GM12878 (cell line): ENCODE measurements at regions not wholly inside any gene's neighbourhood (a gene's known extent, or its start where the extent isn't known, plus 50 kb on each side); places are given as distances from the start of the nearest gene placed in this dataset.

ENCODE experiments used
- ASH2L ChIP-seq: fragments of 300-600, 200-600 bp; sonication (generic); IDR thresholded peaks from 2 replicates; pipeline ENCODE4 v1.6.1; 2017; ENCODE audit warnings: low read depth, mild to moderate bottlenecking, borderline replicate concordance
- ATF7 ChIP-seq: fragments of 450-650 bp; IDR thresholded peaks from 2 replicates; pipeline ENCODE4 v1.6.1; 2016; ENCODE audit warnings: low read depth, mild to moderate bottlenecking
- BCL11A ChIP-seq: IDR thresholded peaks from 2 replicates; pipeline ENCODE4 v1.6.1; 2011; ENCODE audit warnings: low read depth, low read length
- GATAD2B ChIP-seq: fragments of 450-650 bp; conservative IDR thresholded peaks from 2 replicates; pipeline ENCODE4 v1.6.1; 2017; ENCODE audit warnings: low read depth, mild to moderate bottlenecking, moderate library complexity
- MYB ChIP-seq: fragments of 150-350 bp; IDR thresholded peaks from 2 replicates; pipeline ENCODE4 v1.6.1; 2014; ENCODE audit warnings: mild to moderate bottlenecking, low read depth, low read length, borderline replicate concordance
- NBN ChIP-seq: fragments of 450-650 bp; IDR thresholded peaks from 2 replicates; pipeline ENCODE4 v1.6.1; 2016
- NR2F1 ChIP-seq: fragments of 450-650 bp; conservative IDR thresholded peaks from 2 replicates; pipeline ENCODE4 v1.6.1; 2017; ENCODE audit warnings: mild to moderate bottlenecking
- POLR2AphosphoS2 ChIP-seq: IDR thresholded peaks from 2 replicates; pipeline ENCODE4 v1.6.1; 2011; ENCODE audit warnings: low read depth, mild to moderate bottlenecking, low read length, improper control_type of control experiment, moderate library complexity
- SREBF1 ChIP-seq: IDR thresholded peaks from 2 replicates; pipeline ENCODE4 v1.6.1; 2012; ENCODE audit warnings: mild to moderate bottlenecking, low read length
- ZBED1 ChIP-seq: IDR thresholded peaks from 2 replicates; pipeline ENCODE4 v1.6.1; 2016; ENCODE audit warnings: borderline replicate concordance
- ZNF274 ChIP-seq: IDR thresholded peaks from one replicate; pipeline ENCODE4 v1.8.0; 2011; ENCODE audit not compliant: insufficient read length, insufficient read depth
- ZSCAN29 ChIP-seq: fragments of 450-650 bp; IDR thresholded peaks from 2 replicates; pipeline ENCODE4 v1.6.1; 2017; ENCODE audit warnings: mild to moderate bottlenecking, moderate library complexity
- TF ChIP-seq, protein P1 (sequence below): fragments of 450-650 bp; IDR thresholded peaks from 2 replicates; pipeline ENCODE4 v1.6.1; 2018; ENCODE audit warnings: borderline replicate concordance, mild to moderate bottlenecking; ENCODE audit not compliant: partially characterized antibody
- TF ChIP-seq, protein P2 (sequence below): fragments of 450-650 bp; formaldehyde crosslinking; IDR thresholded peaks from 2 replicates; pipeline ENCODE4 v1.4.0; 2020; ENCODE audit warnings: mild to moderate bottlenecking, moderate library complexity
- TF ChIP-seq, protein P3 (sequence below): fragments of 450-650 bp; IDR thresholded peaks from 2 replicates; pipeline ENCODE4 v1.6.1; 2017; ENCODE audit warnings: mild to moderate bottlenecking
- TF ChIP-seq, protein P4 (sequence below): IDR thresholded peaks from 2 replicates; pipeline ENCODE4 v1.6.1; 2011; ENCODE audit warnings: low read depth, mild to moderate bottlenecking, low read length, moderate library complexity, borderline replicate concordance; ENCODE audit errors: extremely low read depth
- TF ChIP-seq, protein P5 (sequence below): IDR thresholded peaks from 2 replicates; pipeline ENCODE4 v1.6.1; 2011; ENCODE audit warnings: low read depth, low read length, improper control_type of control experiment, borderline replicate concordance
- TF ChIP-seq, protein P6 (sequence below): fragments of 450-650 bp; IDR thresholded peaks from 2 replicates; pipeline ENCODE4 v1.6.1; 2017; ENCODE audit warnings: mild to moderate bottlenecking, low read depth, inconsistent platforms; ENCODE audit not compliant: poor library complexity, severe bottlenecking

DNA sequence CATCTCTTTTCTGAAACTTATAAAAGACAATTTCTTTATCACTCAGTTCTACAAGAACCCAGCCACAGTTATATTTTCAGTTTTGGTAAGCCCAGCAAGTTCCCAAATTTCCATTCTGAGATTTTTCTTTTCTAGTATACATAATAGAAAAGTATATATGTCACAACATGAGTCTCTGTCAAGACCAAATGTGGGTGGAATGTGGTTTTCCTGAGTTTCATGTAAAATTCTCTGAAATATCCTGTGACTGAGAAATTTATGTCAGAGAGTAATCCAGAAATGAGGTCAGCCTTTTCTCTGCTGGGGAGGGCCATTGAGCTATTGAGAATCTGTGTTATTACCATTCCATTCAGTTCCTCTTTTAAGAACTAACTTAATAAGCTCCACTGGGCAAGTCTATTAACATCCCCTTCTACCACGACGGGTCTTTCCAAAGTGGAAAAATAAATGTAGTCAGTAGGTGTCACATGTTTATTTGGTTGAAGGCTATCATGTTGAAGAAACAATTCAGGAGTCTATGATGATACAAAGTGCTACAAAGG, 100.7 kb upstream of the HMGN3 start (continued):
- no peak for TF ChIP-seq ZSCAN29
- no peak for TF ChIP-seq ASH2L
- TF ChIP-seq GATAD2B: 0 out of 2 replicates have a peak, but pooled peaks have one; percentile 39
- TF ChIP-seq BCL11A: no peak; the same call in 1 of the 2 replicates
- TF ChIP-seq, protein P1, sequence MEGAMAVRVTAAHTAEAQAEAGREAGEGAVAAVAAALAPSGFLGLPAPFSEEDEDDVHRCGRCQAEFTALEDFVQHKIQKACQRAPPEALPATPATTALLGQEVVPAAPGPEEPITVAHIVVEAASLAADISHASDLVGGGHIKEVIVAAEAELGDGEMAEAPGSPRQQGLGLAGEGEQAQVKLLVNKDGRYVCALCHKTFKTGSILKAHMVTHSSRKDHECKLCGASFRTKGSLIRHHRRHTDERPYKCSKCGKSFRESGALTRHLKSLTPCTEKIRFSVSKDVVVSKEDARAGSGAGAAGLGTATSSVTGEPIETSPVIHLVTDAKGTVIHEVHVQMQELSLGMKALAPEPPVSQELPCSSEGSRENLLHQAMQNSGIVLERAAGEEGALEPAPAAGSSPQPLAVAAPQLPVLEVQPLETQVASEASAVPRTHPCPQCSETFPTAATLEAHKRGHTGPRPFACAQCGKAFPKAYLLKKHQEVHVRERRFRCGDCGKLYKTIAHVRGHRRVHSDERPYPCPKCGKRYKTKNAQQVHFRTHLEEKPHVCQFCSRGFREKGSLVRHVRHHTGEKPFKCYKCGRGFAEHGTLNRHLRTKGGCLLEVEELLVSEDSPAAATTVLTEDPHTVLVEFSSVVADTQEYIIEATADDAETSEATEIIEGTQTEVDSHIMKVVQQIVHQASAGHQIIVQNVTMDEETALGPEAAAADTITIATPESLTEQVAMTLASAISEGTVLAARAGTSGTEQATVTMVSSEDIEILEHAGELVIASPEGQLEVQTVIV: no peak
- no peak for TF ChIP-seq POLR2AphosphoS2
- TF ChIP-seq, protein P2, sequence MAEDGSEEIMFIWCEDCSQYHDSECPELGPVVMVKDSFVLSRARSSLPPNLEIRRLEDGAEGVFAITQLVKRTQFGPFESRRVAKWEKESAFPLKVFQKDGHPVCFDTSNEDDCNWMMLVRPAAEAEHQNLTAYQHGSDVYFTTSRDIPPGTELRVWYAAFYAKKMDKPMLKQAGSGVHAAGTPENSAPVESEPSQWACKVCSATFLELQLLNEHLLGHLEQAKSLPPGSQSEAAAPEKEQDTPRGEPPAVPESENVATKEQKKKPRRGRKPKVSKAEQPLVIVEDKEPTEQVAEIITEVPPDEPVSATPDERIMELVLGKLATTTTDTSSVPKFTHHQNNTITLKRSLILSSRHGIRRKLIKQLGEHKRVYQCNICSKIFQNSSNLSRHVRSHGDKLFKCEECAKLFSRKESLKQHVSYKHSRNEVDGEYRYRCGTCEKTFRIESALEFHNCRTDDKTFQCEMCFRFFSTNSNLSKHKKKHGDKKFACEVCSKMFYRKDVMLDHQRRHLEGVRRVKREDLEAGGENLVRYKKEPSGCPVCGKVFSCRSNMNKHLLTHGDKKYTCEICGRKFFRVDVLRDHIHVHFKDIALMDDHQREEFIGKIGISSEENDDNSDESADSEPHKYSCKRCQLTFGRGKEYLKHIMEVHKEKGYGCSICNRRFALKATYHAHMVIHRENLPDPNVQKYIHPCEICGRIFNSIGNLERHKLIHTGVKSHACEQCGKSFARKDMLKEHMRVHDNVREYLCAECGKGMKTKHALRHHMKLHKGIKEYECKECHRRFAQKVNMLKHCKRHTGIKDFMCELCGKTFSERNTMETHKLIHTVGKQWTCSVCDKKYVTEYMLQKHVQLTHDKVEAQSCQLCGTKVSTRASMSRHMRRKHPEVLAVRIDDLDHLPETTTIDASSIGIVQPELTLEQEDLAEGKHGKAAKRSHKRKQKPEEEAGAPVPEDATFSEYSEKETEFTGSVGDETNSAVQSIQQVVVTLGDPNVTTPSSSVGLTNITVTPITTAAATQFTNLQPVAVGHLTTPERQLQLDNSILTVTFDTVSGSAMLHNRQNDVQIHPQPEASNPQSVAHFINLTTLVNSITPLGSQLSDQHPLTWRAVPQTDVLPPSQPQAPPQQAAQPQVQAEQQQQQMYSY (CRISPR knock-in tag): no peak
- TF ChIP-seq MYB: no peak
- TF ChIP-seq, protein P3, sequence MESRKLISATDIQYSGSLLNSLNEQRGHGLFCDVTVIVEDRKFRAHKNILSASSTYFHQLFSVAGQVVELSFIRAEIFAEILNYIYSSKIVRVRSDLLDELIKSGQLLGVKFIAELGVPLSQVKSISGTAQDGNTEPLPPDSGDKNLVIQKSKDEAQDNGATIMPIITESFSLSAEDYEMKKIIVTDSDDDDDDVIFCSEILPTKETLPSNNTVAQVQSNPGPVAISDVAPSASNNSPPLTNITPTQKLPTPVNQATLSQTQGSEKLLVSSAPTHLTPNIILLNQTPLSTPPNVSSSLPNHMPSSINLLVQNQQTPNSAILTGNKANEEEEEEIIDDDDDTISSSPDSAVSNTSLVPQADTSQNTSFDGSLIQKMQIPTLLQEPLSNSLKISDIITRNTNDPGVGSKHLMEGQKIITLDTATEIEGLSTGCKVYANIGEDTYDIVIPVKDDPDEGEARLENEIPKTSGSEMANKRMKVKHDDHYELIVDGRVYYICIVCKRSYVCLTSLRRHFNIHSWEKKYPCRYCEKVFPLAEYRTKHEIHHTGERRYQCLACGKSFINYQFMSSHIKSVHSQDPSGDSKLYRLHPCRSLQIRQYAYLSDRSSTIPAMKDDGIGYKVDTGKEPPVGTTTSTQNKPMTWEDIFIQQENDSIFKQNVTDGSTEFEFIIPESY: no peak
- TF ChIP-seq NR2F1: no peak
- no peak for TF ChIP-seq SREBF1
- peak; percentile 100 for TF ChIP-seq ZBED1
- peak; percentile 94 for TF ChIP-seq ATF7
- no peak for TF ChIP-seq ZNF274
- TF ChIP-seq, protein P4, sequence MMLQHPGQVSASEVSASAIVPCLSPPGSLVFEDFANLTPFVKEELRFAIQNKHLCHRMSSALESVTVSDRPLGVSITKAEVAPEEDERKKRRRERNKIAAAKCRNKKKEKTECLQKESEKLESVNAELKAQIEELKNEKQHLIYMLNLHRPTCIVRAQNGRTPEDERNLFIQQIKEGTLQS: no peak
- TF ChIP-seq, protein P5, sequence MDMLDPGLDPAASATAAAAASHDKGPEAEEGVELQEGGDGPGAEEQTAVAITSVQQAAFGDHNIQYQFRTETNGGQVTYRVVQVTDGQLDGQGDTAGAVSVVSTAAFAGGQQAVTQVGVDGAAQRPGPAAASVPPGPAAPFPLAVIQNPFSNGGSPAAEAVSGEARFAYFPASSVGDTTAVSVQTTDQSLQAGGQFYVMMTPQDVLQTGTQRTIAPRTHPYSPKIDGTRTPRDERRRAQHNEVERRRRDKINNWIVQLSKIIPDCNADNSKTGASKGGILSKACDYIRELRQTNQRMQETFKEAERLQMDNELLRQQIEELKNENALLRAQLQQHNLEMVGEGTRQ: no peak
- TF ChIP-seq NBN: 0 out of 2 replicates have a peak, but pooled peaks have one; percentile 34
- TF ChIP-seq, protein P6, sequence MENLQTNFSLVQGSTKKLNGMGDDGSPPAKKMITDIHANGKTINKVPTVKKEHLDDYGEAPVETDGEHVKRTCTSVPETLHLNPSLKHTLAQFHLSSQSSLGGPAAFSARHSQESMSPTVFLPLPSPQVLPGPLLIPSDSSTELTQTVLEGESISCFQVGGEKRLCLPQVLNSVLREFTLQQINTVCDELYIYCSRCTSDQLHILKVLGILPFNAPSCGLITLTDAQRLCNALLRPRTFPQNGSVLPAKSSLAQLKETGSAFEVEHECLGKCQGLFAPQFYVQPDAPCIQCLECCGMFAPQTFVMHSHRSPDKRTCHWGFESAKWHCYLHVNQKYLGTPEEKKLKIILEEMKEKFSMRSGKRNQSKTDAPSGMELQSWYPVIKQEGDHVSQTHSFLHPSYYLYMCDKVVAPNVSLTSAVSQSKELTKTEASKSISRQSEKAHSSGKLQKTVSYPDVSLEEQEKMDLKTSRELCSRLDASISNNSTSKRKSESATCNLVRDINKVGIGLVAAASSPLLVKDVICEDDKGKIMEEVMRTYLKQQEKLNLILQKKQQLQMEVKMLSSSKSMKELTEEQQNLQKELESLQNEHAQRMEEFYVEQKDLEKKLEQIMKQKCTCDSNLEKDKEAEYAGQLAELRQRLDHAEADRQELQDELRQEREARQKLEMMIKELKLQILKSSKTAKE: peak; percentile 89
